ENCODE measurements at regions not wholly inside any gene's neighbourhood (a gene's known extent, or its start where the extent isn't known, plus 50 kb on each side); places are given as distances from the start of the nearest gene placed in this dataset.

- DNase-seq (ENCODE audit: low read depth): no peak
Measured at GRCh38 chr15:70324001-70324974, 226.6 kb upstream of the TLE3 start.

DNA sequence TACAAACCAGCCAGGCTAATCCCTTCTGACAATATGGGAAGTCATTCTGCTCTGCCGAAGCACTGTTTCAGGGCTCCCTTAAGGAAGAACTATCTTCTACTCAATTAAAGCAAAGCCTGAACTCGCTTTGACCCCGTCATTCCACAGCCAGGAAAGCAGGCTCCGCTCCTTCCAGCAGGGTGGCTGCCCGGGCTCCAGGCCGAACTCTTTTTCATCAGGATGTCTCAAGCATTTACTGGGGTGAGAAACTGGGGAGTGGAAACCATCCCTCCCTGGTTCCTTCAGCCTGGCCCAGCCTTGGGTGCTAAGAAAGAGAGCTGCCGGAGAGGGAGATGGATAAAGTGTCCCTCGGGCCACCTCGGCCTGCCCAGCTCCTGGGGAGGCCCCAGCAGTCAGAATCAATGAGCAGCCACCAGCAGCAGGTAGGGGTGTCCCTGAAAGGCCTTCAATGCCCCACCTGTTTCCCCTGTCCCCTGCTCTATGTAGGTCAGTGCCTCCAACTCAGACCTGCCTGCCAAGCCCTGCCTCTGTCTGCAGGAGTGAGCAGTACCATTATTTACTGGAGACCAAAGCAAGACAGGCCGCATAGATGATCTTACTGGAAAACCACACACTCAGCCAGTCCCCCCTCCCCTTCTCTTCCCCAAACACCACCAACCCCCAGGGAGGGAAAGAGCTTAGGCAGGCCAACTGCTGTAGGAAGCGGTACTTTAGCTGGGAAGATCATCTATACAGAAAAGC lies 225.6 kb upstream of the TLE3 start:
- DNase-seq (ENCODE audit: low read depth): no peak

DNA sequence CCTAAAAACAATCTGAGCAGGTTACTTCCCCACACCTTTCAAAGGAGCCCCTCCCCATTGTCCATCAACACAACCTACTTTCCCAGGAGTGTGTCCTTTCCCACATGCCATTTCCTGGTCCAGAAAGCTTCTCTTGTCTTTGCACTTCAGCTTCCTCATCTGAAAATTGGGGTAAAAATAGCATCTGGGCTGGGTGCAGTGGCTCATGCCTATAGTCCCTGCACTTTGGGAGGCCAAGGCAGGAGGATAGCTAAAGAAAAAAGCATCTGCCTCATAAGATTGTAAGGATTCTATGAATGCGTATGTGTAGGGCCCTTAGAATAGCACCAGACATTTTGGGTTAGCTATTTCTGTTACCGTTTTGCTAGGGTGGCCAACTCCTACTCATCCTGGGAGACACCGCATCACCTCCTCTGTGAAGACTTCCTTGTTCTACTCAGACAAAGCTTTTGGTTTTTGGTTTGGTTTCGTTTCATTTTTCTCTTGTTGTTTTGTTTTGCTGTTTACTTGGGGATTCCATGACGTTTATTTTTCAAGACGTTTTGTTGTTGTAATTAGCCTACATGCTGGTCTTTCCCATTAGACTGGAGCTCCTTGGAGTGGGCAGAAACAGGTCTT lies 224.4 kb upstream of the TLE3 start:
- DNase-seq (ENCODE audit: low read depth): no peak

DNA sequence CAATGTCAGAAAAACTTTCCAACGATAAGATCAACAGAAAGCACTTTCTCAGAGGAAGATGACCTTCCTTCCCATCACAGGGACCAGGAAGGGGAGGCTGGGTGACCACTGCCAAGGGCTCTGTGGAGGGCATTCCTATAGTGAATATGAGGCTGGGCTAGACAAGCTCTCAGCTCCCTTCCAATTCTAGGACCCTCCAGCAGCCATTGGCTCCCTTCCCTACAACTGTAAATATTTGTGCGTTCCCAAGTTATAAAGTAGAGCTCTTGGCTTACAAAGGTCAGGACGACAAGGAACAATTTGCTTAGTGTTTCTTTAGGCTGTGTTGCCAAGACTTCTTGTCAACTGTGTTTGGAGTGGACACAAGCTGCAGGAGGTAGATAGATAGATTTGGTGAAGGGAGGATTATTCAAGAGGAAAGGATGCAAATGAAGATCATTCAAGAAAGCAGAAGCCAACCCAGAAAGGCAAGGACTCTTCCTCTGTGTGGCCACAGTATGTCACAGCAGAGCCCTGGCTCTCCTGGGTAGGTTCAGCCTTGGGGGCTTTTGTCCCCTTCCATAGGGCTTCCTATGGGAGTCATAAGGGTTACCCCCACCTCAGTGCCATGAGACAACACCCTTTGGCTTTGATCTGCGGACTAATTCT lies 223.6 kb upstream of the TLE3 start:
- DNase-seq (ENCODE audit: low read depth): no peak

DNA sequence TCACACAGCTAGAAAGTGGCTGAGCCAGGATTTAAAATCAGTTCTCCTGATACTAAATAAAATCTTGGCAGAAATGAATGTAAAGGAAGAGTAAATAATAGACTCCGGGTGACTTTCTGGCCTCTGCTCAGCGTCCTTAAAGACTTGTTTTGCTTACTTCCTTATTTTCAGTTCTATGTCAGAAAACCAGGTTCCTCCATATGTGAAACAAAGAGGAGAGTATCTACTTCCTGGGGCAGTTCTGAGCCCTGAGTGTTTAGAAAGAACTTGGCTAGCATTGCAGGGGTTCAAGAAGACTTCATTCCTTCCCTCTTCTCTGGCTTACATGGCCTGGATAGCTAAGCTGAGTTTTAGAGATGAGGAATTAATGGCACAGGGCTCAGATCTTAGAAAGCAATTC lies 222.8 kb upstream of the TLE3 start:
- DNase-seq (ENCODE audit: low read depth): no peak

- DNase-seq (ENCODE audit: low read depth): no peak
Measured at GRCh38 chr15:70320077-70320476, 222.4 kb upstream of the TLE3 start.

GRCh38 chr15:70319466-70319865 lies 221.7 kb upstream of the TLE3 start:
- DNase-seq (ENCODE audit: low read depth): no peak

DNA sequence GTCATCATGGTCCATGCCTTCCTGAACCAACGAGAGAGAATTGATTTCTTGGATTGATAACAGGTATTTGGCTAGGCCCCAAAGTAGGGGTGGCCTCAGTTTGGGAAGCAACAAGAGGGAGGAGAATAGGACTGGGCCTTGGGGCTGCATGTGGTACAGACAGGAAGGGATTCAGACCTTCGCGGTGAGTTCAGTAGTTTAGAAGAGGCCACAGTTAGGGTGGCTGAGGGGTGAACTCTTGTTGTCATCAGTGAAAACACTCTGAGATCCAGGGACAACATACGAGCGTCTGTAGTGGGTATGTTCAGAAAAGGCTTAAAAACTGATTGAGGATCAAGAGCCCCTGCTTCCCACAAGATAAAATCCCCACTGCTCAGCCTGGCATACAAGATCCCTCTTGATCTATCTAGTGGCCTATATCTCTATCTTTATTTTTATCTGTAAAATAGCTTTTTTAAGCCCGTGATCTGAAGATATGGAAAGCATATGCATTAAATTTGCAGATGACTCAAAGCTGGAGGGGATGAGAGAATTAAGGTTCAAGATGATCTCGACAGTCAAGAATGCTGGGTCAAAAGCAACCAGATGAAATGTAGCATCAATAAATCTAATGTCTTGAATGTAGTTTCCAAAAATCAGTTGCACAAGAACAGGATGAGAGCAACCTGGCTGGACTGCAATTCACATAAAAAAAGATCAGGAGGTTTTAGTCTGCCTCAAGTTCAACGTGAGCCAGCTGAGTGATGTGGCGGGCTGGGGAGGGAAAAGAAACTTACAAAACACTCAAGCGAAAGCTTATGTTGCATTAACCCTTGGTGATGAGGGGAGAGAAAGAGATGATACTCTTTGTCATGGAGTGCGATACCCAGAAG lies 221.1 kb upstream of the TLE3 start:
- peak; percentile 67 for DNase-seq (ENCODE audit: low read depth)

DNA sequence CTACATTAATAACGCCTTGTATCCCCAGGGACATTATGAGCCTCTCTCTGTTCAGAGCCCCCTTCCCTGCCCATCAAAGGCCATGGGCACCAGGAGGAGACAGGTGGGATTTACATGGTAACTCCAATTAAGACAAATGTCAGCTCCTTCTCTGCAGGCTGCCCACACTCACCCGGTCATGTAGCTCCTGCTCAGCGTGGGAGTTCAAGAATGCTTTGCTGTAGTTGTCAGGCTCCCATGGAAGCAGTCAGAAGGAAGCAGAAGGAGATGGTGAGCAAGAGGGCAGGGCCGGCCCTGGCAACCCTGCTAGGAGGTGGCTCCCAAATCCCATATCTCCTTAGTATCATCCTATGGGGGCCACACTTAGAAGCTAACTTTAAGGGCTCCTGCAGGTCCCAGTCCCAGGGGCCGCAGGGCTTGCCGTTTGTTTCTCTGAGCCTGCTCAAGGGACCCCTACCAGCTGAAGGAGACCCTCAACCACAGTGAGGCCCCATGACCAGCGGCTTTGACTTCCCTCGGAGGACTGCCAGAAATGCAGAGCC lies 218.4 kb upstream of the TLE3 start:
- DNase-seq (ENCODE audit: low read depth): no peak

- no peak for DNase-seq (ENCODE audit: low read depth)
Measured at GRCh38 chr15:70315431-70315830, 217.7 kb upstream of the TLE3 start.

DNA sequence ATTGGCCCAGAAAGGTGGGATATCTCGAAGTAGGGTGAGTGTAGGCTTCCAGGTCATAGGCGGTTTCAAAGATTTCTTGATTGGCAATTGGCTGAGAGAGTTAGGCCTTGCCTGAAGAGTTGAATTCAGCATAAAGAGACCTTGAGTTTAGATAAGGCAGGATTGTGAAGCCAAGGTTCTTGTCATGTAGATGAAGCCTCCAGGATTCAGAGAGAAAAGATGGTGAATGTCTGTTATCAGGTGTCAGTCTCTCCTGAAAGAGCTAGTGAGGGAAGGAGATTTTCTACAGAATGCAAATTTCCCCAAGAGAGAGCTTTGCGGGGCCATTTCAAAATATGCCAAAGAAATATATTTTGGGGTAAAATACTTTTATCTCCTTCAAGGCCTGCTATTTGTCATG lies 217.0 kb upstream of the TLE3 start:
- no peak for DNase-seq (ENCODE audit: low read depth)

DNA sequence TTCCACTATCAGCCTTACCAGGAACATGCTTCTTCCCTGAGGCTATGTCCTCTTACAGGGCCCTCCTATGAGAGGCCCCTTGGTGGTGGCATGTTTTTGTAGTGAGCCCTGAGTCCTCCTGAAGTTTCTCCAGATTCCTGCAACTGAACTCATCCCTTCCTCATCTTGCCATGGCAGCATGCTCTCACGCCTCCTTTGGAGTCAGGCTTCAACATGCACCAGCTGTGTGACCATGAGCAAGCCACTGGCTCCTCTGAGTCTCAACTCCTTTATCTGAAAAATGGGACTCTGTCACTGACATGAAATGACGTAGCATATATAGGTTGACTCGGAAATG lies 216.3 kb upstream of the TLE3 start:
- no peak for DNase-seq (ENCODE audit: low read depth)

DNA sequence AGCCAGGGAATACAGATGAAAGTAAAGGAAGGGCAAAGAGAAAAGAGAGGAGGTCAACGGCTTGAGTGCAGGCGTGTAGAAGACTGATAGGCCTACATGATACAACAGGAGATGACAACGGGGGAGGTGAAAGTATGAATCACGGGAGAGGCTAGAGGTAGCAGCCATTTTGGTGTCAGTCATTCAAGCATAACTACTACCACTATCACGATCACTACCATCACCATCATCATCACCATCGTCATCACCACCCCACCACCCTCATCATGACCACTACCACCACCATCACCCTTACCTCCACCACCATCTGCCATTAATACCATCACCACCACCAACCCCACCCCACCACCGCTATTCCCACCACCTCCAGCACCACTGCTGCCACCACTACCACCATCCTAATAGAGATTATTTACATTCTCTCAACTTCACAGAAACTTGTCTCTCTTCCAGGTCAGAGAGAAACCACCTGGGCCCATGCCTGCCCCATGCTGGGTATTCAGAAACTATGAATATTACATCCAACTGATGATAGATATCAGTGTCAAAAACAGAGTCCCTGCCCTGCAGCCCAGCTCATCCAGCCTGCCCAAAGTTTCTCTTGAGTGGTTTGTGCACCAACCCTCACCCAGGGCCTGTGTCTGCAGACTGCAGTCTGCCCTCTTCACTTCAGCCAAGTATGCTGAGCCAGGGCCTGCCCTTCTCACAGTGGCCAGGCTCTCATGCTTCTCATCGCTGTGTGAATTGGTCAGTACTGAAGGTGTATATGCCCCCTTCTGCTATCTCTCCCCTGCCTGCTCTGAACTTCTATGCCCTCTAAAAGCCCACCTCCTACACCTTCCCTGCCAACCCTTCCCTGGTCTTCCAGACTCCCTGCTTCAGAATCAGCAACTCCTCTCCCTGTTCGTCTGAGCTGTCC lies 215.6 kb upstream of the TLE3 start:
- no peak for DNase-seq (ENCODE audit: low read depth)

GRCh38 chr15:70311821-70312220 lies 214.1 kb upstream of the TLE3 start:
- no peak for DNase-seq (ENCODE audit: low read depth)

- no peak for DNase-seq (ENCODE audit: low read depth)
Measured at GRCh38 chr15:70309716-70310115, 212.0 kb upstream of the TLE3 start.

- DNase-seq (ENCODE audit: low read depth): peak; percentile 24
Measured at GRCh38 chr15:70308735-70309434, 211.2 kb upstream of the TLE3 start.

- DNase-seq (ENCODE audit: low read depth): peak; percentile 74
Measured at GRCh38 chr15:70308011-70308734, 210.5 kb upstream of the TLE3 start.

- no peak for DNase-seq (ENCODE audit: low read depth)
Measured at GRCh38 chr15:70306582-70306981, 208.9 kb upstream of the TLE3 start.

DNA sequence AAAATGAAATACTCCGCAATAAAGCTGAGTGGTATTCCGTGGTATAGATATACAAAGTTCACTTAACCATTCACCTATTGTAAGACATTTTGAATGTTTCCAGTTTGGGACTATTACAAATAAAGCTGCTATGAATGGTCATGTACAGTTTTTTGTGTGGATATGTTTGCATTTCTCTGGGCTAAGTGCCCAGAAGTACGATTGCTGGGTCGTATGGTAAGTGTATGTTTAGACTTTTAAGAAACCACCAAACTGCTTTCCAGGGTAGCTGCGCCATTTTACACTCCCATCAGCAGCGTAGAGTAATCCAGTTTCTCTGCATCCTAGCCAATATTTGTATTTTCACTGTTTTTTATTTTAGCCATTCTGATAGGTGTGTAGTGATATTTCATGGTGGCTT lies 208.4 kb upstream of the TLE3 start:
- DNase-seq (ENCODE audit: low read depth): no peak
